ENCODE measurements at regions not wholly inside any gene's neighbourhood (a gene's known extent, or its start where the extent isn't known, plus 50 kb on each side); places are given as distances from the start of the nearest gene placed in this dataset.

DNA sequence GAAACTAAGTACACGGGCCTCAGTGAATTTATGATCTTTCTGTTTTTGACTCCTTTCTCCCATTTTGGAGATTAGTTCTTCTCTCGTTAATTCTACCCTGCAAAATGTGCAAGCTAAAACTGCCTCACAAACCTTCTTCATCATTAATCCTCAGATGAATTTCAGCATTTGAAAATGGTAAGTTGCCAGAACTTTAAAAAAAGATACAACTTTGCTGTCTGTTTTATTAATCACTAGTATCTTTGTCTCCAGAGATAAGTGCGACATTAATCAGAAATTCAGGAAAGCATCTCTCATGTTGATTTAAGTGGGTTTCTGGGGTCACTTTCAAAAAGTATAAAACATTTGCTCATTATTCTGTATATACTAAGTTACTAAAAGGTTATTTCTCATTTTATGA, 227.0 kb upstream of the RXFP2 start:
- TF ChIP-seq FOXM1 (IDR thresholded peaks at IDR 0.05; ENCODE audit: borderline replicate concordance, low read depth), result no peak
- TF ChIP-seq CREB1 (IDR thresholded peaks at IDR 0.05; ENCODE audit: low read depth), result no peak
- TF ChIP-seq TEAD4 (IDR thresholded peaks at IDR 0.05), result no peak
- no peak for TF ChIP-seq TCF12 (IDR thresholded peaks at IDR 0.05; ENCODE audit: low read depth)
- TF ChIP-seq EGR1 (IDR thresholded peaks at IDR 0.05), result no peak
- no peak for TF ChIP-seq TAF1 (IDR thresholded peaks at IDR 0.05; ENCODE audit: low read depth)
- TF ChIP-seq, protein P1, sequence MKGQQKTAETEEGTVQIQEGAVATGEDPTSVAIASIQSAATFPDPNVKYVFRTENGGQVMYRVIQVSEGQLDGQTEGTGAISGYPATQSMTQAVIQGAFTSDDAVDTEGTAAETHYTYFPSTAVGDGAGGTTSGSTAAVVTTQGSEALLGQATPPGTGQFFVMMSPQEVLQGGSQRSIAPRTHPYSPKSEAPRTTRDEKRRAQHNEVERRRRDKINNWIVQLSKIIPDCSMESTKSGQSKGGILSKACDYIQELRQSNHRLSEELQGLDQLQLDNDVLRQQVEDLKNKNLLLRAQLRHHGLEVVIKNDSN (IDR thresholded peaks at IDR 0.05), result no peak
- TF ChIP-seq EP300 (IDR thresholded peaks at IDR 0.05; ENCODE audit: borderline replicate concordance), result no peak
- TF ChIP-seq, protein P2, sequence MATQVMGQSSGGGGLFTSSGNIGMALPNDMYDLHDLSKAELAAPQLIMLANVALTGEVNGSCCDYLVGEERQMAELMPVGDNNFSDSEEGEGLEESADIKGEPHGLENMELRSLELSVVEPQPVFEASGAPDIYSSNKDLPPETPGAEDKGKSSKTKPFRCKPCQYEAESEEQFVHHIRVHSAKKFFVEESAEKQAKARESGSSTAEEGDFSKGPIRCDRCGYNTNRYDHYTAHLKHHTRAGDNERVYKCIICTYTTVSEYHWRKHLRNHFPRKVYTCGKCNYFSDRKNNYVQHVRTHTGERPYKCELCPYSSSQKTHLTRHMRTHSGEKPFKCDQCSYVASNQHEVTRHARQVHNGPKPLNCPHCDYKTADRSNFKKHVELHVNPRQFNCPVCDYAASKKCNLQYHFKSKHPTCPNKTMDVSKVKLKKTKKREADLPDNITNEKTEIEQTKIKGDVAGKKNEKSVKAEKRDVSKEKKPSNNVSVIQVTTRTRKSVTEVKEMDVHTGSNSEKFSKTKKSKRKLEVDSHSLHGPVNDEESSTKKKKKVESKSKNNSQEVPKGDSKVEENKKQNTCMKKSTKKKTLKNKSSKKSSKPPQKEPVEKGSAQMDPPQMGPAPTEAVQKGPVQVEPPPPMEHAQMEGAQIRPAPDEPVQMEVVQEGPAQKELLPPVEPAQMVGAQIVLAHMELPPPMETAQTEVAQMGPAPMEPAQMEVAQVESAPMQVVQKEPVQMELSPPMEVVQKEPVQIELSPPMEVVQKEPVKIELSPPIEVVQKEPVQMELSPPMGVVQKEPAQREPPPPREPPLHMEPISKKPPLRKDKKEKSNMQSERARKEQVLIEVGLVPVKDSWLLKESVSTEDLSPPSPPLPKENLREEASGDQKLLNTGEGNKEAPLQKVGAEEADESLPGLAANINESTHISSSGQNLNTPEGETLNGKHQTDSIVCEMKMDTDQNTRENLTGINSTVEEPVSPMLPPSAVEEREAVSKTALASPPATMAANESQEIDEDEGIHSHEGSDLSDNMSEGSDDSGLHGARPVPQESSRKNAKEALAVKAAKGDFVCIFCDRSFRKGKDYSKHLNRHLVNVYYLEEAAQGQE (IDR thresholded peaks at IDR 0.05; ENCODE audit: low read depth), result no peak
- TF ChIP-seq CEBPB (IDR thresholded peaks at IDR 0.05), result no peak
- TF ChIP-seq, protein P3, sequence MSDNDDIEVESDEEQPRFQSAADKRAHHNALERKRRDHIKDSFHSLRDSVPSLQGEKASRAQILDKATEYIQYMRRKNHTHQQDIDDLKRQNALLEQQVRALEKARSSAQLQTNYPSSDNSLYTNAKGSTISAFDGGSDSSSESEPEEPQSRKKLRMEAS (IDR thresholded peaks at IDR 0.05), result no peak
- TF ChIP-seq ZBTB7A (IDR thresholded peaks at IDR 0.05; ENCODE audit: low read depth), result no peak

DNA sequence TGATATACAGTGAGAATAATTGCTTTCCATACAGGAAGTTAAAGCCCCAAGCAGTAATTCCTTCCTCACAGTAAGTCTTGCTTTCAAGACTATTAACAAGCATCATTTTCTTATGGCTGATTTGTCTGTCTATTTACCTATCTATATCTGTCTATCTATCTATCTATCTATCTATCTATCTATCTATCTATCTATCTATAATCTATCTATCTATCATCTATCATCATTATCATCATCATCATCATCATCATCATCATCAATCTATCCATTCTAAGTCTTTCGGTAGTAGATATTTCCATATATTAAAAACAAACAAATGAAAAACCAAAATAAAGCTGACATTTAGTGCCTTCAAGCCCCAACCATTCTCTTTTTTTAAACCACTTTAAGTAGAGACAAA, 224.4 kb upstream of the RXFP2 start:
- TF ChIP-seq YY1 (IDR thresholded peaks at IDR 0.05; ENCODE audit: low read depth), result no peak
- TF ChIP-seq TEAD4 (IDR thresholded peaks at IDR 0.05), result no peak
- TF ChIP-seq TCF12 (IDR thresholded peaks at IDR 0.05; ENCODE audit: low read depth), result no peak
- no peak for TF ChIP-seq NFIC (IDR thresholded peaks at IDR 0.05)
- TF ChIP-seq RAD21 (IDR thresholded peaks at IDR 0.05; ENCODE audit: low read depth), result no peak
- no peak for TF ChIP-seq CEBPB (IDR thresholded peaks at IDR 0.05)
- TF ChIP-seq TAF1 (IDR thresholded peaks at IDR 0.05; ENCODE audit: low read depth), result no peak
- TF ChIP-seq, protein P1 (IDR thresholded peaks at IDR 0.05), result no peak

DNA sequence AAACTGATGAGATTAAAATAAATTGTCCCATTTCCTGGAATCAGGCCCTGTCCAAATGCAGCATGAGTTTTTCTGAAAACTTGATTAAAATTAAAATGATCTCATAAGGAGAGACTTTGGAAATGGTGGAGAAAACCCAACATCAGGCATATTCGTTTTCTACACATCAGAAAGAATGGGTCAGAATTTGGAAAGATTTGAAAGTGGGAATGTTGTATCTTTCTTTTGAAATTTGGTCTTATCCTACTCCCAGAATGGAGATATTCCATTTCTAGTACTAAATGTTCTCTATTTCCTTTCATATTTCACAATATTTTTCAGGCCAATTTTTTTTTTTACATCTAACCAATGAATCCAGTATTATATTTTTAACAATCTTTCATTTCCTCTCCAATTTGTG, 223.9 kb upstream of the RXFP2 start:
- no peak for TF ChIP-seq CEBPB (IDR thresholded peaks at IDR 0.05)
- no peak for TF ChIP-seq YY1 (IDR thresholded peaks at IDR 0.05; ENCODE audit: low read depth)
- TF ChIP-seq RAD21 (IDR thresholded peaks at IDR 0.05; ENCODE audit: low read depth), result no peak
- no peak for TF ChIP-seq FOXM1 (IDR thresholded peaks at IDR 0.05; ENCODE audit: borderline replicate concordance, low read depth)
- TF ChIP-seq TAF1 (IDR thresholded peaks at IDR 0.05; ENCODE audit: low read depth), result no peak
- TF ChIP-seq EP300 (IDR thresholded peaks at IDR 0.05; ENCODE audit: borderline replicate concordance), result no peak
- TF ChIP-seq, protein P1 (IDR thresholded peaks at IDR 0.05), result no peak
- TF ChIP-seq EGR1 (IDR thresholded peaks at IDR 0.05), result no peak
- TF ChIP-seq, protein P2 (IDR thresholded peaks at IDR 0.05; ENCODE audit: low read depth), result no peak
- TF ChIP-seq, protein P3 (IDR thresholded peaks at IDR 0.05), result no peak

DNA sequence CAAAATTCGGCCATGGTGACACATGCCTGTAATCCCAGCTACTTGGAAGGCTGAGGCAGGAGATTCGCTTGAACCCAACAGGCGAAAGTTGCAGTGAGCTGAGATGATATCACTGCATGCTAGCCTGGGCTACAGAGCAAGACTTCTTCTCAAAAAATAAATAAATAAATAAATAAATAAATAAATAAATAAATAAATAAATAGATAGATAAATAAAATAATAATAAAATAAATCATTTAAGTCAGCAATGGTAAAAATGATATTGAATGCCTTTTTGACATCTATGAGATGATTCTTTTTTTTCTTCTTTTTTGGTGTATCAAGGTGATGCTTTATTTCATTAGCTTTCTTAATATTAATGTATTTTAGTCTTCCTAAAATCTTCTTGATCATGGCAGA, 221.7 kb upstream of the RXFP2 start:
- TF ChIP-seq, protein P3 (IDR thresholded peaks at IDR 0.05), result no peak
- TF ChIP-seq CEBPB (IDR thresholded peaks at IDR 0.05) (no peak), EP300 (IDR thresholded peaks at IDR 0.05; ENCODE audit: borderline replicate concordance) (no peak), NFIC (IDR thresholded peaks at IDR 0.05) (no peak), TEAD4 (IDR thresholded peaks at IDR 0.05) (no peak), YY1 (IDR thresholded peaks at IDR 0.05; ENCODE audit: low read depth) (no peak), TCF12 (IDR thresholded peaks at IDR 0.05; ENCODE audit: low read depth) (no peak), CREB1 (IDR thresholded peaks at IDR 0.05; ENCODE audit: low read depth) (no peak), ZBTB7A (IDR thresholded peaks at IDR 0.05; ENCODE audit: low read depth) (no peak), FOXM1 (IDR thresholded peaks at IDR 0.05; ENCODE audit: borderline replicate concordance, low read depth) (no peak)
- TF ChIP-seq, protein P1 (IDR thresholded peaks at IDR 0.05), result no peak

DNA sequence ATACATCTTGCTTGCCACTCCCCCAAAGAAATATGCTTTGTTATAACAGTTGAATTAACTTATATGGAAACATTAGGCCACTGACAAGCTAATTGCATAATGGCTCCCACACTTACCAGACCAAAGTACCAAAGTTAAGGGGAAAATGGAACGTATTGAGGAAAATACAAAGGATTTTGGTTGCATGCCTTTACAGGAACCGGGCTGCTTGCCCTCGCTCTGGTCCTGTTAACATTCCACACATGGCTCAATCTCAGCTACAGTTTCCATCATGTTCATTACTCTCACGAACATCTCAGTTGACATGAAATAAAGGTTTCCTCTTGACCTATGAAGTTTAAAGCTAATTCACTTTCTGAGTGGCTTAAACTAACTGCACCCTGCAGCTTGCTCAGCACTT, 220.7 kb upstream of the RXFP2 start:
- no peak for TF ChIP-seq CEBPB (IDR thresholded peaks at IDR 0.05)
- no peak for TF ChIP-seq TAF1 (IDR thresholded peaks at IDR 0.05; ENCODE audit: low read depth)
- no peak for TF ChIP-seq EGR1 (IDR thresholded peaks at IDR 0.05)
- no peak for TF ChIP-seq YY1 (IDR thresholded peaks at IDR 0.05; ENCODE audit: low read depth)
- no peak for TF ChIP-seq TCF12 (IDR thresholded peaks at IDR 0.05; ENCODE audit: low read depth)
- no peak for TF ChIP-seq NFIC (IDR thresholded peaks at IDR 0.05)
- TF ChIP-seq FOXM1 (IDR thresholded peaks at IDR 0.05; ENCODE audit: borderline replicate concordance, low read depth), result no peak
- TF ChIP-seq ZBTB7A (IDR thresholded peaks at IDR 0.05; ENCODE audit: low read depth), result no peak
- no peak for TF ChIP-seq RAD21 (IDR thresholded peaks at IDR 0.05; ENCODE audit: low read depth)
- TF ChIP-seq, protein P1 (IDR thresholded peaks at IDR 0.05), result no peak
- TF ChIP-seq TEAD4 (IDR thresholded peaks at IDR 0.05), result no peak
- no peak for TF ChIP-seq EP300 (IDR thresholded peaks at IDR 0.05; ENCODE audit: borderline replicate concordance)
- TF ChIP-seq CREB1 (IDR thresholded peaks at IDR 0.05; ENCODE audit: low read depth), result no peak
